CD4-positive, alpha-beta T cell treated with Interleukin-2 at 100 ng/mL for 4 hours (primary cell): ENCODE measurements at regions not wholly inside any gene's neighbourhood (a gene's known extent, or its start where the extent isn't known, plus 50 kb on each side); places are given as distances from the start of the nearest gene placed in this dataset.
A peak's percentile ranks its signal among the peaks of the same experiment; 100 is the strongest.
"Not testable (repeated sequence)": the region's sequence is repeated elsewhere in the genome, so short reads cannot be mapped to it uniquely, and the experiment has no call there.

ENCODE experiments used
- DNase-seq: peaks from one replicate; pipeline ENCODE4 v3.0.0-alpha.2; 2020; ENCODE audit warnings: low spot score

DNA sequence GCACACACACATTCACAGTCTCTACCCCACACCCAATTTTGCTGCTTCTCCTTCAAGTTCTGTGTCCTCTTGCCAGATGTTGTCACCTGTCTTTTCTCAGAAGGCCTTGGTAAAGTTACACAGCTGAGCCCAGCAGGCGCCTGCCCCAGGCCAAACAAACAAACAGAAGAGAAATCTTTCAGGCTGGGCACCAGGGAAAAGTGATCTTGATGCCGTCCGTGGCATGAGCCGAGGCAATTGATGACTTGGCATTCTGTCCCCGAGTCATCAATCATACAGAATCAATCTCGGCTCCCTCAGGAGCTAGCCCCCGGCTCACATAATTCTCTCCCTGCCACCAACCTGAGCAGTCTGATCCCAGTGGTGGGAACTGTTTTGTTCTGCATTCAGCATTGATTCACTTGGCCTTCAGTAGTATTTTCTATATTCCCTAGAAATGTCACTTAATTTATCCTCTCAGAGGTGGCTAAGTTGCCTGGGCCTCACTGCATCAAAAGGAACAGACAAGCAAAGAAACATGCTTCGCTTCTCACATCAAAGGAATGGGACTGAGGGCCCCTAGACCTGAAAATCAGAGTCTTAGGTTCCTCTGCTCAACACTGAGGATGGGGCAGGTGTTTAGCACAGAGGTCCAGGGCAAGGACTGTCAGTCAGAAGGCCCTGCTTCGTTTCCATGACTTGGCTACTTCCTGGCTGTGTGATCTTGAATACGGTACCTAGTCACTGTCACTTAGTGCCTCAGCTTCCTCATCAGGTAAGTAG lies 278.8 kb upstream of the CELF4 start:
- DNase-seq, result no peak

DNA sequence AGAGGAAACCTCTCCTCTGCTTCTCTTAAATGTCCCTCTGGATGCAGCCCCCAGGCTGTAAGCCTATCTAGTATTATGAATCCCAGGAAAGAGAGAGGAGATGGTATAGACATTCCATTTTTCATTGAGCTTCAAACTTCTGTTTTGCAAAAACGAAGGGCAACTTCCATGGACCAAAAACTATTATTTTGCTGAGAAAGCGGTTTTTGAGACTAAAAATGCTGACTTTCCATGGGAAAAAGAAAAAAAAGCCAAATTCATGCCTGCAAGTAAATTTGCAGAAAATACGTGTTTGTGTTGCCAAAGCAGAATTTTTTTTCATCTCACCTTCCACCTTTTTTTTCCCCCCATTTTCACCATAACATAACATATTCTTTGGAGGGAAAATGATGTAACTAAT lies 272.5 kb upstream of the CELF4 start:
- DNase-seq, result no peak

DNA sequence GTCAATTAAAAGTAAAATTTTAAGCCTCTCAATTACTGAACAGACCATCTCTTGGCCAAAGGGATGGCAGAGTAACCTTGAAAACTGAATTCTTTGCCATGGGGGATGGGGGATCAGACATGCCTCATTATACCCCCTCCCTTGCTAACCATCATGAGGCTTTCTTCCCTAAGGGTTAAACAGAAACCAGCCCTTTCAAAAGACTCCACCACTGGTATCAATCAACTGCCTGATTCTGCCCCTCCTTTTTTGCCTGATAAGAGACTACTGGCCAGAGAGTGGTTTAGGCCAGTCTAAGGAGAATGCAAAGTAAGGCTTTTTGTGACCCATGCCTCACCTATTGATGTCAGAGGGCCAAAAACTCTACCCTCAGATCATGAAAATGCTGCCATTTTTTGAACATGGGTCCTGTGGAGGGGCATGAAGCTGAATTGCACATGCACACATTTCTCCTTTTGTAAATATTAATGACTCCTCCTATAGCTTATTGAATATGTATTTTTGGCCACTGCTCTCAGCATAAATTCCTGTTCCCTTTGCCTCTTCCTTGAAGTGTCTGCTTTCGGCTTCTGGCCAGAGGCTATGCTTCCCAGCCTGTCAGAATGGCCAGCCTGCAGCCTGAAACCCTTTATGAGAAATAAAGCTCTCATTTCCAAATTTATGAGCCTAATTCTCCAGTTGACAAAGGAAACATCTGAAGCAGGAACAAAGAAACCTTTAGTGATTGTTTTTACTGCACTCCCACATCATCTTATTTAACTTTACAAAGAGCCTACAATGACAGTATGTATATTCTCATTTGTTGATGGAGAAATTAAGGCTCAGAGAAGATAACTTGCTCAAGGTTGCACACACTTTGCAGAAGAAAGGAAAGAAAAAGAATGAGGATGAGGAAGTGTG lies 270.7 kb upstream of the CELF4 start:
- no peak for DNase-seq

DNA sequence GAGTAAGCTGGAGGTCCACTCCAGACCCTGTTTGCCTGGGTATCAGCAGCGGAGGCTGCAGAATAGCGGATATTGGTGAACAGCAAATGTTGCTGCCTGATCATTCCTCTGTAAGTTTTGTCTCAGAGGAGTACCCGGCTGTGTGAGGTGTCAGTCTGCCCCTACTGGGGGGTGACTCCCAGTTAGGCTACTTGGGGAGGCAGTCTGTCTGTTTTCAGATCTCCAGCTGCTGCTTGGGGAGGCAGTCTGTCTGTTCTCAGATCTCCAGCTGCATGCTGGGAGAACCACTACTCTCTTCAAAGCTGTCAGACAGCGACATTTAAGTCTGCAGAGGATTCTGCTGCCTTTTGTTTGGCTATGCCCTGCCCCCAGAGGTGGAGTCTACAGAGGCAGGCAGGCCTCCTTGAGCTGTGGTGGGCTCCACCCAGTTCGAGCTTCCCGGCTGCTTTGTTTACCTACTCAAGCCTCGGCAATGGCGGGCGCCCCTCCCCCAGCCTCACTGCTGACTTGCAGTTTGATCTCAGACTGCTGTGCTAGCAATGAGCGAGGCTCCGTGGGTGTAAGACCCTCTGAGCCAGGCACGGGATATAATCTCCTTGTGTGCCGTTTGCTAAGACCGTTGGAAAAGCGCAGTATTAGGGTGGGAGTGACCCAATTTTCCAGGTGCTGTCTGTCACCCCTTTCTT lies 266.6 kb upstream of the CELF4 start:
- DNase-seq, result not testable (repeated sequence)

DNA sequence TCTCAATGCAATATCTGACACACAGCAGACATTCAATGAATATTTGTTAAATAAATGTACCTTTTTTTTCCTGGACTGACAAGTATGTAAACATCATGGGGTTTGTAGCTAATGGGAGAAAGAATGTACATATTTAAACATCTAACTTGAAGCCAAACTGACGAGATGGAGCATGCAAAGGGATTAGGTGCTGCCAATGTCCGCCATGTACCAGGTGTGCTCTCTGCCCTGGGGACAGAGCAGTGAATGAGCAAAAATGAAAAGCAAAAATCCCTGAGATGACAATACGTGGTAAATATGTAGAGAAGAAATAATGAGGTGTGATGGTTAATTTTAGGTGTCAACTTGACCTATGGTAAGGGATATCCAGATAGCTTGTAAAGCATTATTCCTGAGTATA lies 247.4 kb upstream of the CELF4 start:
- DNase-seq, result no peak

DNA sequence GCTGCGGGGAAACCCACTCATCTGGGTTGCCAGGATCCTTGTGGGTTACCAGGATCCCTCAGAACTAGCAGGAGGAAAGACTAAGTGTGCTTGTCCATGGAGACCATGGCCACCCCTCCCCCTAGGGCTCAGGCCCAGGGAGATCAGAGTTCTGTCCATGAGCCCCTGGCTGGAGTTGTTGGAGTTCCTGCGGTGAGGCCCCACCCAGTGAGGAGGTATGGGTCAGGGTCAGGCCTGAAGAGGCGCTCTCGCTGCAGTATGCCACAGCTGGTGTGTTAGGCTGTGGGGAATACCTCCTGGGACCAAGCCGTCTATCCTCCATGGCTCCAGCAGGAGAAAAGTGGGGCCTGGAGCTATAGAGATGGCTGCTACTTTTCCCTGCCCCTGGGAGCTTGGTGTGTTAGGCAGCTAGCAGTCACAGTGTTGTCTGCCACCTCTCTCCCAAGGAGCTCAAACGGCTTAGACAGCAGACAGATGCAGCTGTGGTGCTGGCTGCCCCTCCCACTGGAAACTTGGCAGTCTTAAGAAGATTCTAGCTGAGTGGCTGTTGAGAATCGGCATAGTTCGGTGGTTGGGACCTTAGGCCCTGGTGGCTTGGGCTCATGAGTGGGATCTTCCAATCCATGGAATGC lies 240.3 kb upstream of the CELF4 start:
- no peak for DNase-seq

DNA sequence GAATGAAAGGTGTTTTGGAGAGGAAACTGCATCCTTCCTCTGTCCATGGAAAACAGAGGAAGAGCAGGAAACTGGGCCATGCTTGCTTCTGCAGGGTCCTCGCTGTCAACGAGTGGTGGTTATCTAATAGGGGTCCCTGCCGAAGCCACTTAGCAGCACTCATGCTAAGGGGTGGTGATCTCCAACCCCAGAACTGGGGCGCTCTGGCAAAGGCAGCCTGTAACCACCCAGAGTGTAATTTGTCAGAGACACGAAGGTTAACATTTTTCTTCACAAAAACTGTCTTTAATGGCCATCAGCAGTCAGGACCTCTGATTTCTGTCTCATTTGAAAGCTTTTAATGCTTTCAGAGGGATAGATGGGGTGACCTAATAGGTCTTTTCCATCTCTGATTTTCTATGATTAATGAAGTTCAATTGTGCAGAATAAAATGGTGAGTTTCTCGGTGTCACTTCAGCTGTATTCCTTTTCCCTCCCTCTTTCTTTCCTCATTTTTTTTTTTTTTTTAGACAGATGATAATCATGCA lies 231.3 kb upstream of the CELF4 start:
- DNase-seq, result no peak

DNA sequence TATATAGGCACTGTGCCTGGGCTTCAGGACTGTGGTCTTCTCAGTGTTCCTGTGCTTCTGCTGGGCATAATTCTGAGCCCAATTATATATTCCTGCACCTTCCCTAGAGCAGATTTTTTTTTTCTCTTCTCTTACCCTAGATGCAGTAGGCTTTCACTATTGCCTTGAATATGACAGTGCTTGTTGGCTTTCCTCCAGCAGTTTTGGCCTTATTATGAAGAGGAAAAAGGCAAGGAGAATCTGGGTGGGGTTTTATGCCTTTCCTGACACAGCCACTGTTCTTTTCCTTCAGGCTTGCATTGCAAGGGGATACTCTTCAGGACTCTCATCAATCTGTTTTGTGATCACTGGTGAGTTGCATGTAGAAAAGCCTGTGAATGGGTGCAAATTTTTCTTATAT lies 221.9 kb upstream of the CELF4 start:
- DNase-seq, result no peak

DNA sequence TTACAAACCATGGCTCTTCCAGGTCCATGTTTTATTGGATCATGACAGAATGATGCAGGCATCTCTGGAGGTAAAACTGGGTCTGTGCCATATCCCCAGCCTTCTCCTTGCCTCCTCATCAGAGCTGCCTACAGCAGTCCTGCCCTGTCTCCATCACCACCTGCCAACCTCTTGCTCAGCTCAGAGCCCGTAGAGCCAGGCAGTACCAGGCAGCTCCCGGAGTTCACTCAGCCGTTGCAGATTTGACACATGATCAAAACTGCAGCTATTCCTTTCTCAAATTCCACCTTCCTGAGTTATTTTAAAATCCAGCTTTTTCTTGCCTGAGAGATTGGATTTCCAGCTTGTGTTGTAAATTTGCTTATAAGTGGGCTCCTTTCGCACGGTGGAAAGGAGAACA lies 218.2 kb upstream of the CELF4 start:
- no peak for DNase-seq

DNA sequence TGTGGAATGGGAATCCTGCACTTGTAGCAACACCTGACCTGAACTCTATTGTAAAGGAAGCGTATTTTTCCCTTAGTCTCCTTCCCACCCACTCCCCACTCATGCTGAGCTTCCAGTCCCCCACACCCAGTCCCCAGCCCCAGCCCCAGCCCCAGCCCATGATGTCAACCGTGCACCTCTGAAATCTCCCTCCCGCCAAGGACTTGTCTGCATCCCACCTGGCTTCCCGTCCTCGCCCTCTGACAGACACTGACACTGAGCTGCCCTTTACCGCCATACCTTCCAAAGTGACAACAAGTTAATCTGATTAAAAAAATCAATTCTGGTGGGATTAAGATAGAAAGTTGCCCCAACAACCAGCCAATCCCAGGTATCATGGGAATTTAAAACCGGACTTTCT lies 213.6 kb upstream of the CELF4 start:
- no peak for DNase-seq

DNA sequence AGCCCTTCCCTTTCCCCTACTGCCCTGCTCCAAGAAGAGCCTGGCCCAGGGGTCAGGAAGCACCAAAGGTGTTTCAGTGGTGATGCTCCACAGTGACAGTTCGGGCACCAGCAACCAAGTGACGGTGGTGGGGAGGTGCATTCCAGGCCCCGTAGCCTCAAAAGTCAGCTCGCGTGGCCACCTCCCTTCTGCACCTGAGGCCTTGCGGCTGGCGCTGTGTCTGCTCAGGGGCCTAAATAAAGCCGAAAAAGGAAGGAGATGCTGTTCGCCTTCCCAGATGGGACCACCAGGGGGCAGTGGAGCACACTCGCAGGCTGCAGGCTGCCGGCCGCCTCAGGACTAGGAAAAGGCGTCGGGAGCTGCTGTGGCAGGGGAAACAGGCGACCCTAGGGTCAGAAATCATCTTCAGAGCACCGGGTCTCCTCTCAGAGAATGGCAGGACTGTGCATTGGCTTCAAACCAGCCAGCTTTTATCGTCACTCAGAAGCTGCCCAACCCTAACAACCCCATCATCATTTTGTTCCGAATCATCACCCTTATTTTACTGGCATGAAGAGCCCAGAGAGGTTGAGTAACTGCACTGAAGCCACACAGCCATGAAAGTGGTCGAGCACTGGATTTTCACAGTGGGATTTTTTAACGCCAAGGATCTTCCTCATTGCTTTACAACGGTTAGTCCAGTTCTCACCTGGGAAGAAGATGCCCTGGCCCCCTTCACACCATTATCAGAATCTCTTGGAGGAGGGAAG lies 213.0 kb upstream of the CELF4 start:
- peak; percentile 2 for DNase-seq

DNA sequence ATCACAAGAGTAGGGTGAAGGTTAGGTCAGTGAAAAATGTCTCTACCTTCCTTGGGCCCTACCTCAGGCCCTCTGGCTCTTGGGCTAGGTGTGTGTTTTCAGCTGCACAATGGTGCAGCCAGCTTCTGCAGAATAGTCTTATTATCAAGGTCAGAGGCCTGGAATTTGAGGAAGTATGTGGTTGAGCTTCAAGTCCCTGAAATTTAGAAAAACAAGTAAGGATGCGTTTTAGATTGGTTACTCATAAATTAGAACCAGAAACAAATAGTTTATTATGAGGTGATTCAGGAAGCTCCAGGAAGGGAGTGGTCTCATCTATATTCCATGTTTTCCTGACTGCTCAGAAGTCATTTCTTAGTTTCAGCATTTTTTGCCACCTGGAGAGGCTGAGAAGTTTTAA lies 204.2 kb upstream of the CELF4 start:
- DNase-seq, result no peak

DNA sequence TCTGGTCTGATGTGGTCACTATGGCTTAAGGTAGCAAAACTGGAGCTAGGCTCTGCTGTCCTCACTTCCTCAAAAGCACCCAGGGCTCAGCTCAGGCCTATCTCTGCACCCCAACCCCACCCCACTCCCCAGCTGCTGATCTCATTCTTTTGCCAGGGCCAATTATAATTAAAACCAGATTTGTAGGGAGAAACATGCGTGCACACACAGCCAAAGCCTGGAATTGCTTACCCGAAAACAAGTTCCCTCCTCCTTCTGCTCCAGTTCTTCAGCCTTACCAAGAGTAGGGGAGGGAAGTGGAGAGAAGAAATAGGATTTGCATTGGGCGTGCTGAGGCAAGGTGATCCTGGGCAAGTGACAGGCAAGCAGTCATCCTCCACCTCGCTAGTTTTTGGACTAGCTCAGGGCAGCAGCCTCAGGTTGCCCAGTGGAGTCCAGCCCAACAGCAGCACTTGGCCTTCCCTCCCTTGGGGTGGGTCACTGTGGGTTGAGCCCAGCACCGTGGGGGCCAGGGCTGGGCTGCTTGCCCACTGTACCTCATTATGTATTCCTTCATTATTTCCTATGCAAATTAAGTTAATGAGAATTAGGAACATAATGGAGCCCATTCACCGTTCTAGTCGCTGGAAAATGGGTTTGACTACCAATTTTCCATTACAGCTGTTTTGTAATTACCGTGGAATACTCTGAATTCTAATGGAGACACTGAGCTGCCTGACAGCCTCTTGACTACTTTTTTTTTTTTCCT lies 199.1 kb upstream of the CELF4 start:
- DNase-seq, result no peak

DNA sequence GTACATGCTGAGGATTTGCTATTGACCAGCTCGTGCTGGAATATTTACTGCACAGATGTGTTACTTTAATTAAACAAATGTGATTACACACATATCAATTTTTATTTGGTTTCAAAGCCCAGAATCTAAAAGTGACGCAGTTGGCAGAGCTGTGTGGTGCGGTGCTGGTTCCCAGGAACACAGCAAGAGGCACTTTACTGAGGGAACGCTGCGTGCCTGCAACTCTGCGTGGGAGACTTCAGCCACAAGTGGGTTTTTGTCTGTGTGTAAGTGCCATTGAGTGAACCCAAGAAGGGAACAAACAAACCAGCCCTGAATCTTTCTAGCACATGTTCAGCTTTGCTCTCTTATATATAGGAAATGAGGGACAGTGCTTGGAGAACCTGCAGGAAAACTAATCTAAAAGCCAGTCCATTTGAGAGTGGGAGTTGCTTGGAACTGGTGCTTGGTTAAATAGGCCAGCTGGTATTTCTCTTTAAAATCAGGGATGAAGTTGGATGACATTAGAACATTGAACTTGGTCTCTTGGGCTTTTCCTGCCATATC lies 196.6 kb upstream of the CELF4 start:
- DNase-seq, result no peak

DNA sequence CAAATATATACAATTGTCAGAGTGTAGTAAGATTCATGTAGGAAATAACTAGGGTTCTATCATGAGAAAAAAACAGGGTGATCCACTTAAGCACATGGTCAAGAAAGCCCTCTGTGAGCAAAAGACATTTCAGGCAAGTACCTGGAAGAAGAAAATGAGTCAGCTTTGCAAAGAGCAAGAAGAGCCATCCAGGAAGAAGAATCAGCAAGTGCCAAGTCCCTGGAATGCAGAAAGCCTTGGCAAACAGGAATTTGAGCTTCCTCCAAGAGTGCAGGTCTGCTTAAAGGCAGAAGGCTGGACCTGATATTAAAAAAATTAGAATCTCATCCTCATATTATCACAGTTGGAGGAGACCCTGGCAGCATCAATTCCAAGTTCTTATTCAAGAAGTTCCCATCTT lies 188.5 kb upstream of the CELF4 start:
- DNase-seq, result no peak

DNA sequence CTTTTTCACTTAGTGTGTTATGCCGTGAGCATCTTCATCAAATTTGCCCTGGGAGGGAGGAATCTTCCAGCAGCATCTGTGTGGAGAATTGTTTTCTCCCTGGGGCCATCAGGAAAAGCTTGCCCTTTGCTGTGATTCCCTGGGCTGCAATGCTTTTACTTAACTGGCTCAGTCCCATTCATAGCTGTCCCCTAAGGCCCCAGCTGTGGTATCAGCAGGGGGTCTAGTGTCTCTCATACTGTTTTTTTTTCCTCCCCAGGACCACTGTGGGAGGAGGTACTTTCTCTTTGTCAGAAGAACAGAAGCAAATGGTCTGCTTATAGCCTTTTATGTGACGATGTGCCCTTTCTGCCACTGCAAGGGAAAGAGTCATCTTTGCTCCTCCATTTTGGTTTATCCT lies 176.8 kb upstream of the CELF4 start:
- no peak for DNase-seq

DNA sequence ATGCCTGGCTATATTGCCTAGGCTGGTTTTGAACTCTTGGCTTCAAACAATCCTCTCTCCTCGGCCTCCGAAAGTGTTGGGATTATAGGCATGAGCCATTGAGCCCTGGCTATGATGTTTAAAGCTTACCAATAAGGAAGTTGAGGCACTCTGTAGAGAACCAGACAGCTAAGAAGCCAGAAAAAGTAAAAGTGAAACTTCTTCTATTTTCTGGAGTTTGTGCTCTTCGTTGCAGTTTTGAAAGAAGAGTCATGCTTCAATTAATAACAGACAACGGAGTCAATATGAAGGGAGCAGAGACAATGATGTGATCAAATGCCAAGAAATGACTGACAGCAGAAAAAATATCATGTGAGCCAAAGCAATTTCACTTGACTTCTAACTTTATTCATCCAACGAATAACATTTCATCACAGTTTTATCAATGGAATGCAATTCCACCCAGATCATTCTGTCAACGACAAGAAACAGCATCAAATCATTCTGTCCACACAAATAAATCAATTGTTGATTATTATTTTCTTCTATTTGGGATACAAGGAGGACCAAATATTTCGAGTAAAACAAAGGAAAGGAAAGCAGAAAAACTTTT lies 175.5 kb upstream of the CELF4 start:
- DNase-seq, result no peak

DNA sequence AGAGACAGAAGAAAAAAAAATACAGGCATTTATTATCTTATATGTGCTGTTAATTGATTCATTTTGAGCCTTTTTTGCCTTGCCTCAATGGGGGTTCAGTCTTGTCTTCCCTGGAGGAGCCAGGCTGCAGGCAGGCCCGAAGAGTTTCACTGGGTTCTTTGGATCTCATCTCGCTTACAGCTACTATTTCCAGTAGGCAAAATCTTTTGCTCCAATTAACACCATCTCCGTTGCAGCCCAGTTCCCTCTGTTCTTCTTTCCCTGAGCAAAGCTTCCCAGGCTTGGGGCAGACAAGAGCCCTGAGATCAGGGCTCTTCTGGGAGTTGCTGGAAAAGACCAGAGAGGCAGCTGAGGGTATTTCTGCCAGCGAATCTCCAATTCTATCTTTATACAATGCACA lies 168.8 kb upstream of the CELF4 start:
- DNase-seq, result no peak

DNA sequence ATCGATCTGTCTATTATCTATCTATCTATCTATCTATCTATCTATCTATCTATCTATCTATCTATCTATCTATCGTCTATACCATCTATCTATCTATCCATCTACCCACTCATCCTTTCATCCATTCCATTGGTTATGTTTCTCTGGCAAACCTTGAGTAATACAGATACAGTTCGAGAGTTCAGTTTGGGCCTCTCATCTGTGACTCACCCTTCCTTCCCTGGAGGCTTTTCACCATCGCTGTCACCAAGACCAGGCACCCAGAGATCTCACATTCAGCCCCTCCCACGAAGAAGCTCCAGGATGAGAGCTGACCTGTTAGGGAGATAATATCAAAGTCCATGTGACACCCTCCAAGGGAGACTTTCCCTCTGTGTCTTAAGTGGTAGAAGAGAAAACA lies 164.1 kb upstream of the CELF4 start:
- DNase-seq, result no peak

DNA sequence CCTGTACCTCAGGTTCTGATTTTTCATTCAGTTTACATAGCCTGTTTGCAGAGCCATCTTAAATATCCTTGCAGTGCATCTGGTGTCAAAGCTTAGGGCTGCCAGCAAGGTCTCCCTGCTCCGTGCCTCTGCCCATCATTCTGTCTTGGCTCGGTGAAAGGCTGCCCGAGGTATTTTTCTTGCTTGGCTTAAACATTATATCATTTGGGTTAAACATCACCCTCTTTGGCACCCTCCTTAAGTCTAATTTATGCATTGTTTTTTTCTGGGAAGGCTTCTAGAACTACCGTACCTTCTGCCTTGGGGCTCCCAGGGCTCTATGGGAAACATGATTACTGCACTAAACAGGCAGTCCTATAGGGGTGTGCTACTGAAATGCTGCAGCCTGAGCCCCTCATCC lies 158.6 kb upstream of the CELF4 start:
- DNase-seq, result no peak
